Ovary (tissue), 7 donors: ENCODE measurements at regions not wholly inside any gene's neighbourhood (a gene's known extent, or its start where the extent isn't known, plus 50 kb on each side); places are given as distances from the start of the nearest gene placed in this dataset.
A peak's percentile ranks its signal among the peaks of the same experiment; 100 is the strongest.

ENCODE experiments used
- DNase-seq, 5 donors: peaks; one replicate each; pipeline ENCODE4 v3.0.0-alpha.2; 2019 to 2020
- H3K27ac ChIP-seq, 2 donors: fragments of 200-600 bp; one replicate each; pipeline versions ENCODE4 v1.5.1 to v1.8.0; 2019 to 2022
- H3K27me3 ChIP-seq: fragments of 200-600 bp; one replicate; pipeline ENCODE4 v1.8.0; 2022
- H3K36me3 ChIP-seq: fragments of 200-600 bp; sonication (generic); one replicate; pipeline ENCODE4 v1.5.1; 2019
- H3K4me1 ChIP-seq: one replicate; pipeline ENCODE4 v1.8.1; 2013; ENCODE audit warnings: mild to moderate bottlenecking, moderate library complexity; ENCODE audit not compliant: insufficient read depth
- H3K4me3 ChIP-seq: fragments of 200-600 bp; sonication (generic); one replicate; pipeline ENCODE4 v1.5.1; 2017
- H3K9me3 ChIP-seq, 2 donors: fragments of 200-600 bp in 1 of 2; sonication (generic) in 1 of 2; one replicate each; pipeline versions ENCODE4 v1.5.1 to v1.8.1; 2013 to 2019; ENCODE audit warnings: mild to moderate bottlenecking in 1 of 2, moderate library complexity in 1 of 2
- EP300 ChIP-seq: sonication (generic); formaldehyde crosslinking; IDR thresholded peaks from one replicate; pipeline ENCODE4 v1.6.1; 2017; ENCODE audit warnings: antibody characterized with exemption
- POLR2A ChIP-seq: fragments of 450-650 bp; IDR thresholded peaks from one replicate; pipeline ENCODE4 v1.6.1; 2017; ENCODE audit warnings: antibody characterized with exemption, mild to moderate bottlenecking, moderate library complexity
- WGBS, 3 donors: extraction: QIAGEN DNeasy Blood & Tissue Kit in 1 of 3; methylation state at CpG; one replicate each; pipeline versions ENCODE4 v1.1.5 to v1.1.7; 2013 to 2017; 5-methylcytosine and 5-hydroxymethylcytosine counted together
- intact Hi-C, 4 donors: fragments of 100-400 bp; cut with DNase I; formaldehyde crosslinking; loops; one replicate each; pipeline versions ENCODE4 v1.11.0 to v1.15.1; 2022 to 2023
- TF ChIP-seq, protein P1 (sequence below), 3 donors: fragments of 450-650 bp in 2 of 3; fragments of 200-600 bp in 1 of 3; IDR thresholded peaks; one replicate each; pipeline versions ENCODE4 v1.5.1 to v1.8.0; 2016 to 2022; ENCODE audit warnings: antibody characterized with exemption in 3 of 3, mild to moderate bottlenecking in 1 of 3
- donor health status: DM: no; HTN: no; CAD: no; lungs with moderate emphysema.
- donor health status: DM: no; HTN: no; CAD: no.
- donor health status: Bipolar disorder and iron deficiency.
- donor health status: DM: no; HTN: no; CAD: no.
- donor health status: DM: yes; HTN: yes; CAD: no.

GRCh38 chr3:102979682-102980354 is 545.0 kb downstream of the ZPLD1 start:
- TF ChIP-seq EP300 (no peak), POLR2A (no peak)
- TF ChIP-seq, protein P1, sequence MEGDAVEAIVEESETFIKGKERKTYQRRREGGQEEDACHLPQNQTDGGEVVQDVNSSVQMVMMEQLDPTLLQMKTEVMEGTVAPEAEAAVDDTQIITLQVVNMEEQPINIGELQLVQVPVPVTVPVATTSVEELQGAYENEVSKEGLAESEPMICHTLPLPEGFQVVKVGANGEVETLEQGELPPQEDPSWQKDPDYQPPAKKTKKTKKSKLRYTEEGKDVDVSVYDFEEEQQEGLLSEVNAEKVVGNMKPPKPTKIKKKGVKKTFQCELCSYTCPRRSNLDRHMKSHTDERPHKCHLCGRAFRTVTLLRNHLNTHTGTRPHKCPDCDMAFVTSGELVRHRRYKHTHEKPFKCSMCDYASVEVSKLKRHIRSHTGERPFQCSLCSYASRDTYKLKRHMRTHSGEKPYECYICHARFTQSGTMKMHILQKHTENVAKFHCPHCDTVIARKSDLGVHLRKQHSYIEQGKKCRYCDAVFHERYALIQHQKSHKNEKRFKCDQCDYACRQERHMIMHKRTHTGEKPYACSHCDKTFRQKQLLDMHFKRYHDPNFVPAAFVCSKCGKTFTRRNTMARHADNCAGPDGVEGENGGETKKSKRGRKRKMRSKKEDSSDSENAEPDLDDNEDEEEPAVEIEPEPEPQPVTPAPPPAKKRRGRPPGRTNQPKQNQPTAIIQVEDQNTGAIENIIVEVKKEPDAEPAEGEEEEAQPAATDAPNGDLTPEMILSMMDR (IDR thresholded peaks at IDR 0.05): no peak
- WGBS, 3 donors: 19% methylated on average over 4 of the region's 4 CpGs
- DNase-seq: peak; percentile 72 to 82 (median 78)
- Histone ChIP-seq H3K27ac (no peak overlapping the region), H3K4me3 (no peak overlapping the region), H3K4me1 (no peaks in the 10 kb centered on the region), H3K27me3 (no peaks in the 10 kb centered on the region), H3K36me3 (no peaks in the 10 kb centered on the region), H3K9me3 (no peaks in the 10 kb centered on the region)
- intact Hi-C loops: no loop called here

DNA sequence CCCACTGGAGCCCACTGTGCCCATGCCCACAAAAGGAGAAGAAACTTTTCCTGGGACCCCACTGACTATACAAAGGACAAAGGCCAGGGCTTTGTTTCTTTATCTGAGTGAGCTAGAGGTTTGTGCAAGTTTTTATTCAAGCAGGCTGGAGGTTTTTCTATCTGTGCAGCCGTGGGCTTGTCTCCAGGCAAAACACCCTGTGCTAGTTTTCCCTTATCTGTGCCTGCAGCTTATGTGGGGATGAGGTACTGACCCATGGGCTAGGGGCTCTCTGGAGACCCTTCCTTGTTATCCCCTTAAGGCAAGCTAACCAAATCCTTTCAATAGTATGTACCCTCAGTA is 545.5 kb downstream of the ZPLD1 start:
- Histone ChIP-seq H3K27me3 (no peaks in the 10 kb centered on the region), H3K27ac (no peak overlapping the region), H3K4me1 (no peaks in the 10 kb centered on the region), H3K9me3 (no peaks in the 10 kb centered on the region), H3K4me3 (no peak overlapping the region), H3K36me3 (no peaks in the 10 kb centered on the region)
- WGBS, 3 donors: 0 to 10% (median 8%) methylated on average over 1 of the region's 1 CpG
- intact Hi-C loops: no loop called here
- TF ChIP-seq, protein P1 (IDR thresholded peaks at IDR 0.05): no peak
- no peak for TF ChIP-seq POLR2A
- no peak for TF ChIP-seq EP300
- DNase-seq: no peak

- H3K27ac ChIP-seq: no peak overlapping the region
These were observed 567.8 kb downstream of the ZPLD1 start for GRCh38 chr3:103002425-103003176.

DNA sequence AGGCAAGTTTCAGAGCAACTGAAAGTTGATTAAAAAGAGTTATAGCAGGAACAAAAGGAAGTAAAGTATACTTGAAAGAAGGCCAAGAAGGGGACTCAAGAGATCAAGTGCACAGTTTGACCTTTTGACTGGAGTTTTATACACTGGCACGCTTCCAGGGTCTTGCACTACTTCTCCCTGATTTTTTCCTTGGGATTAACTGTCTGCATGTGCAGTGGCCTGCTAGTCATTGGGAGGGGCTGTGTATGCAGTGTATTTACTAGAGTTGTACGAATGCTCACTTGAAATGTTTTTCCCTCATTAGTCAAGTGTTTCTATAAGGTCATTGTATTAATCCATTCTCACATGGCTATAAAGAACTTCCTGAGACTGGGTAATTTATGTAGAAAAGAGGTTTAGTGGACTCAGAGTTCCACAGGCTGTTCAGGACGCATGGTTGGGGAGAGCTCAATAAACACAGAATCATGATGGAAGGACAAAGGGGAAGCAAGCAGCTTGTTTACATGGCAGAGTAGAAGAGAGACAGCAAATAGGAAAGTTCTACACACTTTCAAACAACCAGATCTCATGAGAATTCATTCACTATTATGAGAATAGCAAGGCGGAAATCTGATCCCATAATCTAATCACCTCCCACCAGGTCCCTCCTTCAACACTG is 571.8 kb downstream of the ZPLD1 start:
- Histone ChIP-seq H3K36me3 (no peaks in the 10 kb centered on the region), H3K4me1 (no peaks in the 10 kb centered on the region), H3K27me3 (no peaks in the 10 kb centered on the region), H3K27ac (no peak overlapping the region), H3K4me3 (no peak overlapping the region), H3K9me3 (no peaks in the 10 kb centered on the region)
- TF ChIP-seq POLR2A: no peak
- TF ChIP-seq, protein P1 (IDR thresholded peaks at IDR 0.05): no peak
- TF ChIP-seq EP300: no peak
- DNase-seq: no peak
- WGBS, 3 donors: 85 to 89% (median 89%) methylated on average over 4 of the region's 4 CpGs
- intact Hi-C loops: no loop called here

More at GRCh38 chr3:103002425-103003176, 567.8 kb downstream of the ZPLD1 start:
- no peaks in the 10 kb centered on the region for H3K9me3 ChIP-seq
- no peaks in the 10 kb centered on the region for H3K36me3 ChIP-seq
- no peak overlapping the region for H3K4me3 ChIP-seq
- TF ChIP-seq, protein P1 (IDR thresholded peaks at IDR 0.05): no peak
- TF ChIP-seq EP300 (no peak), POLR2A (no peak)
- intact Hi-C loops: no loop called here
- 62 to 71% (median 70%) methylated on average over 6 of the region's 6 CpGs for WGBS, 3 donors
- no peak for DNase-seq
- no peaks in the 10 kb centered on the region for H3K4me1 ChIP-seq
- H3K27me3 ChIP-seq: no peaks in the 10 kb centered on the region
